Activated CD8-positive, alpha-beta memory T cell treated with anti-CD3 and anti-CD28 coated beads, Interleukin-2, amount 10 ng/mL, durations not matched to agents 7 days and 5 days (primary cell): ENCODE measurements at regions not wholly inside any gene's neighbourhood (a gene's known extent, or its start where the extent isn't known, plus 50 kb on each side); places are given as distances from the start of the nearest gene placed in this dataset.

ENCODE experiments used
- ATAC-seq: fragments of 150-1000 bp; cut with Tn5 transposase; one replicate; pipeline ENCODE4 v1.10.0; 2021; ENCODE audit warnings: moderate library complexity
- CTCF ChIA-PET: fragments of 350-600 bp; sonication (Branson Sonifier 250); formaldehyde crosslinking; loops from one replicate; lab custom pipeline; 2021; ENCODE audit warnings: antibody characterized with exemption; lab: Charles Lee
- DNase-seq: peaks from one replicate; pipeline ENCODE4 v3.0.0-alpha.2; 2020
- H3K27ac Mint-ChIP-seq: one replicate; pipeline ENCODE4 v1.8.0; 2021; ENCODE audit warnings: mild to moderate bottlenecking, mixed read lengths
- H3K27me3 Mint-ChIP-seq: one replicate; pipeline ENCODE4 v1.8.0; 2021; ENCODE audit warnings: mixed read lengths
- H3K36me3 Mint-ChIP-seq: one replicate; pipeline ENCODE4 v1.8.0; 2021; ENCODE audit warnings: mild to moderate bottlenecking, mixed read lengths
- H3K4me1 Mint-ChIP-seq: one replicate; pipeline ENCODE4 v1.8.0; 2021; ENCODE audit warnings: mixed read lengths
- H3K4me3 Mint-ChIP-seq: one replicate; pipeline ENCODE4 v1.8.0; 2021; ENCODE audit warnings: mild to moderate bottlenecking, moderate library complexity, mixed read lengths
- H3K9me3 Mint-ChIP-seq: one replicate; pipeline ENCODE4 v1.8.0; 2022; ENCODE audit warnings: low read depth, mixed read lengths

- Mint-ChIP-seq H3K36me3 (no peaks in the 10 kb centered on the region), H3K27me3 (no peaks in the 10 kb centered on the region), H3K9me3 (no peaks in the 10 kb centered on the region), H3K4me3 (no peak overlapping the region), H3K27ac (no peak overlapping the region), H3K4me1 (no peaks in the 10 kb centered on the region)
- CTCF ChIA-PET = no interaction called here
- no peak for DNase-seq
- ATAC-seq = no peak
These were observed 236.0 kb upstream of the ELAC2 start for GRCh38 chr17:13253733-13254410.

- ATAC-seq (no peak), DNase-seq (no peak)
- Mint-ChIP-seq H3K36me3 (no peaks in the 10 kb centered on the region), H3K4me3 (no peak overlapping the region), H3K27me3 (no peaks in the 10 kb centered on the region), H3K9me3 (no peaks in the 10 kb centered on the region), H3K27ac (no peak overlapping the region), H3K4me1 (no peaks in the 10 kb centered on the region)
- CTCF ChIA-PET = interaction anchor here (0.6 kb wide), 1 partner anchor 18 kb away, joined by 4 read pairs; no protein-coding TSS in a partner anchor
These were observed 226.7 kb upstream of the ELAC2 start for GRCh38 chr17:13244513-13244912.

- CTCF ChIA-PET = no interaction called here
- H3K36me3 Mint-ChIP-seq = no peaks in the 10 kb centered on the region
- no peak for DNase-seq
- no peaks in the 10 kb centered on the region for H3K4me1 Mint-ChIP-seq
- ATAC-seq = no peak
- H3K4me3 Mint-ChIP-seq = no peak overlapping the region
- H3K27ac Mint-ChIP-seq = no peak overlapping the region
- H3K9me3 Mint-ChIP-seq = no peaks in the 10 kb centered on the region
- H3K27me3 Mint-ChIP-seq = no peaks in the 10 kb centered on the region
These were observed 225.8 kb upstream of the ELAC2 start for GRCh38 chr17:13243585-13243984.

DNA sequence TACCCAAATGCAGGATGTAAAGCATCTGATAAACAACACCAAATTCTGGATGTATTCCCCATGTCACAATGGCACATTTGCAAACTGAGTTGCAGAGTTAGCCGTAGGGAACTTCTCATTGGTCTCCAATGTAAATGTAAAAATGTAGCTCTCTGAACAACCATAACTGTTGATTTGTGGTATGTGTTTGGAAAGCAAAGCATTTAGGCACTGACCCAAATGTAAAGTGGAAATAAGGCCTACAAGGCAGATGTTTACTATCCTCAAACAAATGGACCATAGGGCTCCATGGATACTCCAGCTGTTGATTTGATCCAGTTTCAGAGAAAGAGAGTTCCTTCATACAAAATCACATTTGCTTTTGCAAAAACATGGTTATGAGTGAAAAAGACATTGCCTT, 223.0 kb upstream of the ELAC2 start:
- no peaks in the 10 kb centered on the region for H3K4me1 Mint-ChIP-seq
- CTCF ChIA-PET = no interaction called here
- no peaks in the 10 kb centered on the region for H3K36me3 Mint-ChIP-seq
- DNase-seq = no peak
- no peak overlapping the region for H3K27ac Mint-ChIP-seq
- no peaks in the 10 kb centered on the region for H3K27me3 Mint-ChIP-seq
- ATAC-seq = no peak
- H3K4me3 Mint-ChIP-seq = no peak overlapping the region
- no peaks in the 10 kb centered on the region for H3K9me3 Mint-ChIP-seq

DNA sequence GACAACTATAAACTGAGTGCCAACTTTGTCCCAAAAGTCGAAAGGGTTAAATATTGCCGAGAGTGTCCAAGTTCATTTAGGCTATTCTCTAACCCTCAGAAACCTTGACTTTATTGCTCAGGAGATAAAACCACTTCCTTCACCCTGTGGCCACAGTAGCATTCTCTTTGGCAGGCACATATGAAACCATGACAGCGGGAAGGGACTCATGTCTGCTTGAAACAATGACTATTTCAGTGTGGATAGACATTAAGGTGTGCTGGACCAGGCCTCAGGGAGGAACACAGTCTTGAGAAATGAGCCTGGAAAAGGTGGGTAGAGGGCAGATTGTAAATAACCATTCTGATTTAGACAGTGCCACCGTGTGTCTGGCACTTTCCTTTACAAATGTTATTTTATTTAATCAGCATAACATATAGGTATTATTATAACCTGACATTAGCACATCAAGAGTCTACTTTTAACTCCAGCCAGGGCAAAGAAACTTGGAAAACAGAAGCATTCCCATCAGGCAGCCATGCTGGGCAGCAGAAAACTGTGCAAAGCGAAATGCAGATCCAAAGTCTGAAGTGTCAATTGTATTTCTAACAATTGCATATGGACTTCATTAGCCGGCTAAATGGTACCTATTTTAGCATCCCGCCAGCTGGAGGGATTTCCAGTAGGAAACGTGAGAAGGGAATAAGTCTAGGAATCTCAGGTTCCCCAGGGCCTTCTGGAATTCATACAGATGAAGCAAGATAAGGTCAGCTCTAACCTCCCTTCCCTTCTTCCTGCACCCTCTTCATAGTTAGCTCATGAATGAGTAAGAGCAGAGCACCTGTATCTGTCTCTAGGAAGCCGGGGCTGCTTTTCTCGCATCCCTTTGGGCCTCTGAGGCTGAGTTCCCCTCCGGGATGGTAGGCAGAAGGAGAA, 212.8 kb upstream of the ELAC2 start:
- Mint-ChIP-seq H3K9me3 (no peaks in the 10 kb centered on the region), H3K4me3 (no peak overlapping the region), H3K27ac (no peak overlapping the region), H3K4me1 (no peaks in the 10 kb centered on the region), H3K36me3 (no peaks in the 10 kb centered on the region), H3K27me3 (no peaks in the 10 kb centered on the region)
- no peak for DNase-seq
- CTCF ChIA-PET = no interaction called here
- no peak for ATAC-seq

DNA sequence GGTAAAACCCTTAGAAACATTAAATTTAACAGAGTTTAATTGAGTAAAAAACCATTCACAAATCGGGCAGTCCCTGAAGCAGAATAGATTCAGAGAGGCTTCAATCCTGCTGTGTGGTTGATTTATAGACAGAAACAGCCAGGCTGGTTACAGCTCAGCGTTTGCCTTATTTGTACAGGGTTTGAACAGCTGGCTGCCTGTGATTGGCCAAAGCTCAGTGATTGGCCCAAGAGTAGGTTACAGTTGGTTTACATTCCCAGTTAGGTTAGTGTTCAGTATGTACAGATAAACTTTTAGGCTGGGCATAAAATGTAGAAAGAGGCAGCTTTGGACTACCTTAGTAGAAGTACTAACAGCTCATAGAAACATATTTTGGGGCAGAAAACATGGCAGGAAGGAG, 210.4 kb upstream of the ELAC2 start:
- H3K4me3 Mint-ChIP-seq = no peak overlapping the region
- H3K36me3 Mint-ChIP-seq = no peaks in the 10 kb centered on the region
- H3K27me3 Mint-ChIP-seq = no peaks in the 10 kb centered on the region
- H3K27ac Mint-ChIP-seq = no peak overlapping the region
- no peak for ATAC-seq
- no peaks in the 10 kb centered on the region for H3K4me1 Mint-ChIP-seq
- H3K9me3 Mint-ChIP-seq = no peaks in the 10 kb centered on the region
- DNase-seq = no peak
- CTCF ChIA-PET = interaction anchor here (1.0 kb wide), 1 partner anchor 198 kb away, joined by 3 read pairs; no protein-coding TSS in a partner anchor

DNA sequence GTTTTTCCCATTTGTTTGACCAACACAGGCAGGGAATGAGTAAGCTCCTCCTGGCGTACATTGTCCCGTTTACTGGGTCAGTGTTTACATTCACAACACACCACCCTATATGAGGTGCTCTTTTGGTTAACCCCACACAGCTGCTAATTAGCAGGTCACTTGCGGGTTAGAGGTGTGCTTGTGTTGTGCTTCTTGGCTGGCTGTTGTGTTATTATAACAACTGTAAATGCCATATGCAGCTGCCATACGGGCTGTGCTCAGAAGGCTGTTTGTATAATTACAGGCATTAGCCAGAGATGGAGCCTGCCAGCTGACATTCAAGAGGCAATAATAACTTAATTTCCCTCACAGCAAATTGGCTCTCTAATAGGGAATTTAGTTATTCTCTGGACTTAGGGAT, 205.1 kb upstream of the ELAC2 start:
- Mint-ChIP-seq H3K9me3 (no peaks in the 10 kb centered on the region), H3K4me1 (no peaks in the 10 kb centered on the region), H3K36me3 (no peaks in the 10 kb centered on the region), H3K4me3 (no peak overlapping the region), H3K27me3 (no peaks in the 10 kb centered on the region), H3K27ac (no peak overlapping the region)
- DNase-seq (no peak), ATAC-seq (no peak)
- CTCF ChIA-PET = no interaction called here

DNA sequence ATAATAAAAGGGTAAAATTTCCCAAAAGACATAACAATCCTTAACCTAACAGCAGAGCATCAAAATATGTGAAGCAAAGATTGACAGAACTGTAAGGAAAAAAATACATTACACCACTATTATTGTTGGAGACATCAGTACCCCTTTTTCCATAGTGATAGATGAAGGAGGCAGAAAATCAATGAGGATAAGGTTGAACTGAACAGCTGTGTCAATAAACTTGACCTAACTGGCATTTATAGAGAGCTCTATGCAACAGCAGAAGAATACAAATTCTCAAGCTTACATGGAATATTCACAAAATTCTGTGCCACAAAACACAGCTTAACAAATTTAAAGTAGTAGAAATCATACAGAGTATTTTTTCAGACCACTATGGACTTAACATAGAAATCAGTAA, 195.0 kb upstream of the ELAC2 start:
- H3K27ac Mint-ChIP-seq = no peak overlapping the region
- no peak overlapping the region for H3K4me3 Mint-ChIP-seq
- H3K4me1 Mint-ChIP-seq = no peaks in the 10 kb centered on the region
- H3K36me3 Mint-ChIP-seq = no peaks in the 10 kb centered on the region
- ATAC-seq (no peak), DNase-seq (no peak)
- CTCF ChIA-PET = no interaction called here
- H3K9me3 Mint-ChIP-seq = no peaks in the 10 kb centered on the region
- no peaks in the 10 kb centered on the region for H3K27me3 Mint-ChIP-seq

DNA sequence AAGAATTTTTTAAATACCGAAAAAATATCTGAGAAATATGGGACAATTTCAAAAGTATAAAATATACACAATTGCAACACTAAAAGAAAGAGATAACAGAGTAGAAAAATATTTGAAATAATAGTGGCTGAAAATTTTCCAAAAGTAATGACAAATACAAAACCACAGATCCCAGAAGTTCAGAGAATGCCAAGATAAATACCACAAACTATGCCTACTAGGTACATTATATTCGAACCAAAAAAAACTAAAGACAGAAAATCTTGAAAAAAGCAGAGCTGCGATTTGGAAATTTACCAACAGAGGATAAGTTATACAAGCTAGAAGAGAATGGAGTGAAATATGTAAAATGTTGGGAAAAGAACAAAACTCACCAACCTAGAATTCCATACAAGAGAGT, 191.3 kb upstream of the ELAC2 start:
- CTCF ChIA-PET = no interaction called here
- DNase-seq = no peak
- Mint-ChIP-seq H3K4me3 (no peak overlapping the region), H3K9me3 (no peaks in the 10 kb centered on the region), H3K4me1 (no peaks in the 10 kb centered on the region), H3K27ac (no peak overlapping the region), H3K27me3 (no peaks in the 10 kb centered on the region), H3K36me3 (no peaks in the 10 kb centered on the region)
- ATAC-seq = no peak

GRCh38 chr17:13204607-13205237, 186.9 kb upstream of the ELAC2 start:
- DNase-seq = no peak
- no peak overlapping the region for H3K27ac Mint-ChIP-seq
- CTCF ChIA-PET = no interaction called here
- no peak for ATAC-seq
- H3K4me1 Mint-ChIP-seq = no peaks in the 10 kb centered on the region
- H3K4me3 Mint-ChIP-seq = no peak overlapping the region
- no peaks in the 10 kb centered on the region for H3K27me3 Mint-ChIP-seq
- H3K36me3 Mint-ChIP-seq = no peaks in the 10 kb centered on the region
- no peaks in the 10 kb centered on the region for H3K9me3 Mint-ChIP-seq

GRCh38 chr17:13202835-13203234, 185.0 kb upstream of the ELAC2 start:
- no peaks in the 10 kb centered on the region for H3K27me3 Mint-ChIP-seq
- H3K4me1 Mint-ChIP-seq = no peaks in the 10 kb centered on the region
- peaks cover 2% of the 10 kb centered on the region for H3K9me3 Mint-ChIP-seq
- no peak overlapping the region for H3K27ac Mint-ChIP-seq
- H3K4me3 Mint-ChIP-seq = no peak overlapping the region
- H3K36me3 Mint-ChIP-seq = no peaks in the 10 kb centered on the region
- ATAC-seq = no peak
- CTCF ChIA-PET = no interaction called here
- no peak for DNase-seq

DNA sequence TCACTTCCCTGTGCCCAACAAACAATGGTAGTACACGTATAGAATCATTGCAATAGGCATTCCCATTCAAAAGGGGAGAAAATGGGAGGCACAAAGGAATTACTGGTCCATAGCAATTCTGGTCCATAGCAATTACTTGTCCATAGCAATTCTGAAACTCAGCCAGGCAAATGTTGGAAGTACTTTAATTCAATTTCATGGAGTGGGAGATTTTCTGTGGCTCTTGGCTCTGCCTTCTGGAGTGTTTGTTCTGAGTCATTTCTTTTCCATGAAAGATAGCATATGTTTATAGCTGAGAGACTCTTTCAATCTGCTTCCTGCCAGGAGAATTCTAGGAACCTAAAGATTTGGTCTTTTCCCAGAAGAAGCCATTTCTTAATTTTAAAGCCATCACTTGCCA, 182.8 kb upstream of the ELAC2 start:
- no peaks in the 10 kb centered on the region for H3K36me3 Mint-ChIP-seq
- peaks cover 2% of the 10 kb centered on the region for H3K9me3 Mint-ChIP-seq
- no peak overlapping the region for H3K4me3 Mint-ChIP-seq
- H3K27me3 Mint-ChIP-seq = no peaks in the 10 kb centered on the region
- H3K27ac Mint-ChIP-seq = no peak overlapping the region
- DNase-seq = no peak
- CTCF ChIA-PET = no interaction called here
- no peak for ATAC-seq
- no peaks in the 10 kb centered on the region for H3K4me1 Mint-ChIP-seq

DNA sequence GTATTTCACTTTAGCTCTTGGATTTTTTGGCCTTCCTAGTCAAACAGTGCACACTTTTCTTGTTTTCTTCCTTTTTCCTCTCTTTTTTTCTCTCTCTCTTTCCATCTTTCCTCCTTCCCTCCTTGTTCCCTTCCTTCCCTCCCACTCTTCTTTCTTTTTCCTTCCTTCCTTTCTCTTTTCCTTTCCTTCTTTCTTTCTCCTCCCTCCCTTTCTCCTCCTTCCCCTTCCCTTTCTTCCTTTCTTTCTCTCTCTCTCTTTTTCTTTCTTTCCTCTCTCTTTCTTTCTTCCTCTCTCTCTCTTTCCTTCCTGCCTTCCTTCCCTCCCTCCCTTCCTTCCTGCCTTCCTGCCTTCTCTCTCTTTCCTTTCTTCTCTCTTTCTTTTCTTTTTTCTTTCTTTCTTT, 181.6 kb upstream of the ELAC2 start:
- CTCF ChIA-PET = no interaction called here
- Mint-ChIP-seq H3K4me3 (no peak overlapping the region), H3K9me3 (peaks cover 2% of the 10 kb centered on the region)

DNA sequence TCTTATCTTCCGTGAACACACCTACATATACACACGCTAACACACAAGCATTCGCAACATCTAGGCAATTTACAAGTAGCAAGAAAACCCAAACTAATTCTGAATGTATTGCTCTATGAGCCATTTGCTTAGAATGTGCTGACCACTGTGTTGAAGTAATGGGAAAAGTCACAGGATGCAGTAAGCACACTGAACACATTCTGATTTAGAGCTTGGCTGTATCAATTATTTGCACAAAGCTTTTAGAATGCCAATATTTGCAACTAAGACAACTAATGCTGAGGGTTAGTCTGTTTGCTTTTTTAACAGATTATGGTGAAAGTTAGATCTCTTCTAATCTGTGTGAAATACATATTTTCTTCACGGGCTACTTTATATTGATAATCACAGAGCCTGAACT, 179.8 kb upstream of the ELAC2 start:
- peaks cover 2% of the 10 kb centered on the region for H3K9me3 Mint-ChIP-seq
- no peak overlapping the region for H3K27ac Mint-ChIP-seq
- H3K4me3 Mint-ChIP-seq = no peak overlapping the region
- CTCF ChIA-PET = no interaction called here
- no peaks in the 10 kb centered on the region for H3K36me3 Mint-ChIP-seq
- H3K4me1 Mint-ChIP-seq = no peaks in the 10 kb centered on the region
- no peak for DNase-seq
- no peak for ATAC-seq
- H3K27me3 Mint-ChIP-seq = no peaks in the 10 kb centered on the region

More for the DNA sequence above, 181.6 kb upstream of the ELAC2 start:
- DNase-seq = no peak
- Mint-ChIP-seq H3K27me3 (no peaks in the 10 kb centered on the region), H3K36me3 (no peaks in the 10 kb centered on the region), H3K27ac (no peak overlapping the region), H3K4me1 (no peaks in the 10 kb centered on the region)
- no peak for ATAC-seq
